Caco-2 (cell line): ENCODE measurements at regions not wholly inside any gene's neighbourhood (a gene's known extent, or its start where the extent isn't known, plus 50 kb on each side); places are given as distances from the start of the nearest gene placed in this dataset.

ENCODE experiments used
- BruUV-seq: library from RNA; stranded (reverse); fragments of 400-500 nt; replicated peaks from 2 replicates; lab custom pipeline; 2021; lab: Mats Ljungman, UMichigan
- CTCF ChIA-PET: fragments of 300-600 bp; sonication (Branson Sonifier 250); formaldehyde crosslinking; loops from one replicate; lab custom pipeline; 2022; ENCODE audit warnings: antibody characterized with exemption; lab: Charles Lee
- POLR2A ChIA-PET: fragments of 300-600 bp; sonication (Branson Sonifier 250); formaldehyde crosslinking; loops from one replicate; lab custom pipeline; 2022; ENCODE audit warnings: antibody characterized with exemption; lab: Charles Lee
- DNase-seq, 2 experiments: peaks; one replicate each; pipeline versions ENCODE4 v3.0.0 to v3.0.0-alpha.2; 2020 to 2022
- H3K27me3 ChIP-seq: replicated peaks from 2 replicates; pipeline ENCODE4 v1.6.0; 2011; ENCODE audit warnings: low read length; ENCODE audit not compliant: control insufficient read depth, insufficient read depth
- H3K36me3 ChIP-seq: 2 replicates; pipeline ENCODE4 v1.5.1; 2011; ENCODE audit warnings: low read length; ENCODE audit not compliant: control insufficient read depth, insufficient read depth
- H3K4me1 ChIP-seq: fragments of 250-450 bp; sonication (Bioruptor Pico); 2 replicates; pipeline ENCODE4 v1.5.1; 2020; ENCODE audit warnings: mild to moderate bottlenecking
- H3K4me3 ChIP-seq: 2 replicates; pipeline ENCODE4 v1.5.1; 2011; ENCODE audit warnings: low read depth, mild to moderate bottlenecking, control low read depth, low read length
- H3K9me3 ChIP-seq: fragments of 250-450 bp; sonication (Bioruptor Pico); 2 replicates; pipeline ENCODE4 v1.5.1; 2020; ENCODE audit warnings: mild to moderate bottlenecking, moderate library complexity
- H3K27ac Mint-ChIP-seq: one replicate; pipeline ENCODE4 v1.8.0; 2022; ENCODE audit warnings: mixed read lengths; ENCODE audit not compliant: unreplicated experiment
- H3K27me3 Mint-ChIP-seq: one replicate; pipeline ENCODE4 v1.8.0; 2022; ENCODE audit warnings: mixed read lengths; ENCODE audit not compliant: insufficient read depth, unreplicated experiment
- H3K36me3 Mint-ChIP-seq: one replicate; pipeline ENCODE4 v1.8.0; 2022; ENCODE audit warnings: mild to moderate bottlenecking, mixed read lengths; ENCODE audit not compliant: insufficient read depth, unreplicated experiment
- H3K4me1 Mint-ChIP-seq: one replicate; pipeline ENCODE4 v1.8.0; 2022; ENCODE audit warnings: low read depth, mixed read lengths; ENCODE audit not compliant: unreplicated experiment
- H3K4me3 Mint-ChIP-seq: one replicate; pipeline ENCODE4 v1.8.0; 2022; ENCODE audit warnings: mild to moderate bottlenecking, moderate library complexity, mixed read lengths; ENCODE audit not compliant: unreplicated experiment
- H3K9me3 Mint-ChIP-seq: one replicate; pipeline ENCODE4 v1.8.0; 2022; ENCODE audit warnings: mixed read lengths; ENCODE audit not compliant: unreplicated experiment
- CTCF ChIP-seq, 2 experiments: fragments of 200-600 bp in 1 of 2; IDR thresholded peaks; 1 replicate in 1 of 2; 2 replicates in 1 of 2; pipeline versions ENCODE4 v1.5.1 to v1.8.0; 2011 to 2022; ENCODE audit warnings: antibody characterized with exemption in 1 of 2, control low read depth in 1 of 2, inconsistent platforms in 1 of 2, low read depth in 1 of 2, low read length in 1 of 2, mild to moderate bottlenecking in 1 of 2, moderate library complexity in 1 of 2; ENCODE audit not compliant: insufficient read depth in 1 of 2, severe bottlenecking in 1 of 2, unreplicated experiment in 1 of 2
- intact Hi-C: fragments of 100-400 bp; cut with micrococcal nuclease; formaldehyde crosslinking; loops from one replicate; pipeline ENCODE4 v1.10.0; 2022; ENCODE audit not compliant: unreplicated experiment

GRCh38 chr16:52050418-52050817 lies 496.5 kb downstream of the TOX3 start:
- POLR2A ChIA-PET: no interaction called here
- Mint-ChIP-seq H3K4me1 (no peaks in the 10 kb centered on the region), H3K27me3 (no peaks in the 10 kb centered on the region), H3K36me3 (no peaks in the 10 kb centered on the region), H3K9me3 (peaks cover 10% of the 10 kb centered on the region), H3K27ac (no peak overlapping the region), H3K4me3 (no peak overlapping the region)
- no peaks in the 10 kb centered on the region; the same call in 1 of the 2 replicates for H3K9me3 ChIP-seq
- BruUV-seq: no TSS peak
- no peaks in the 10 kb centered on the region for H3K36me3 ChIP-seq
- 0 out of 2 replicates have a peak, but pooled peaks cover 9% of the 10 kb centered on the region for H3K4me1 ChIP-seq
- CTCF ChIA-PET: interaction anchor here (0.5 kb wide), 1 partner anchor 141 kb away, joined by 3 read pairs; no protein-coding TSS in a partner anchor
- no peak for TF ChIP-seq CTCF (IDR thresholded peaks at IDR 0.05; ENCODE audit: insufficient read depth in 1 of 2, low read depth in 1 of 2, low read length in 1 of 2, severe bottlenecking in 1 of 2, unreplicated experiment in 1 of 2)
- intact Hi-C loops: no loop called here
- no peak overlapping the region for H3K4me3 ChIP-seq
- no peaks in the 10 kb centered on the region for H3K27me3 ChIP-seq
- DNase-seq: no peak

- Mint-ChIP-seq H3K9me3 (no peaks in the 10 kb centered on the region), H3K27ac (no peak overlapping the region), H3K27me3 (peaks cover 2% of the 10 kb centered on the region), H3K4me1 (no peaks in the 10 kb centered on the region), H3K4me3 (no peak overlapping the region), H3K36me3 (no peaks in the 10 kb centered on the region)
- CTCF ChIA-PET: no interaction called here
- Histone ChIP-seq H3K4me3 (no peak overlapping the region), H3K36me3 (no peaks in the 10 kb centered on the region), H3K9me3 (peaks cover 2% of the 10 kb centered on the region; the same call in 1 of the 2 replicates), H3K27me3 (no peaks in the 10 kb centered on the region), H3K4me1 (no peaks in the 10 kb centered on the region)
- DNase-seq: no peak
- BruUV-seq: no TSS peak
- intact Hi-C loops: no loop called here
- TF ChIP-seq CTCF (IDR thresholded peaks at IDR 0.05; ENCODE audit: insufficient read depth in 1 of 2, low read depth in 1 of 2, low read length in 1 of 2, severe bottlenecking in 1 of 2, unreplicated experiment in 1 of 2): no peak
- POLR2A ChIA-PET: no interaction called here
Observed at GRCh38 chr16:52035436-52035835, 511.5 kb downstream of the TOX3 start.

- H3K27ac Mint-ChIP-seq: no peak overlapping the region
- POLR2A ChIA-PET: no interaction called here
- Histone ChIP-seq H3K9me3 (peaks cover under 1% of the 10 kb centered on the region; the same call in 1 of the 2 replicates), H3K4me1 (no peaks in the 10 kb centered on the region), H3K27me3 (no peaks in the 10 kb centered on the region), H3K4me3 (no peak overlapping the region), H3K36me3 (no peaks in the 10 kb centered on the region)
- no peak for DNase-seq
- peaks cover 2% of the 10 kb centered on the region for H3K27me3 Mint-ChIP-seq
- no peak overlapping the region for H3K4me3 Mint-ChIP-seq
- no peaks in the 10 kb centered on the region for H3K36me3 Mint-ChIP-seq
- no TSS peak for BruUV-seq
- no peaks in the 10 kb centered on the region for H3K9me3 Mint-ChIP-seq
- H3K4me1 Mint-ChIP-seq: no peaks in the 10 kb centered on the region
- intact Hi-C loops: no loop called here
- CTCF ChIA-PET: no interaction called here
- no peak for TF ChIP-seq CTCF (IDR thresholded peaks at IDR 0.05; ENCODE audit: insufficient read depth in 1 of 2, low read depth in 1 of 2, low read length in 1 of 2, severe bottlenecking in 1 of 2, unreplicated experiment in 1 of 2)
Observed at GRCh38 chr16:52034830-52035229, 512.1 kb downstream of the TOX3 start.
